ENCODE measurements at regions not wholly inside any gene's neighbourhood (a gene's known extent, or its start where the extent isn't known, plus 50 kb on each side); places are given as distances from the start of the nearest gene placed in this dataset.

GRCh38 chr18:34551824-34552223, 158.3 kb upstream of the DTNA start:
- Histone ChIP-seq H3K9ac (ENCODE audit: control insufficient read depth, insufficient read depth, low read length) (no peak overlapping the region), H3K27ac (ENCODE audit: control insufficient read depth, insufficient read depth) (no peak overlapping the region), H3K79me2 (ENCODE audit: control insufficient read depth, insufficient read depth, low read length) (no peaks in the 10 kb centered on the region), H3K4me1 (ENCODE audit: control insufficient read depth, insufficient read depth, low read length) (no peaks in the 10 kb centered on the region), H2AFZ (ENCODE audit: control insufficient read depth, low read depth, low read length) (no peak overlapping the region), H3K9me3 (replicated peaks; ENCODE audit: control insufficient read depth, insufficient read depth, low read length) (no peaks in the 10 kb centered on the region), H4K20me1 (ENCODE audit: control insufficient read depth, insufficient read depth) (no peaks in the 10 kb centered on the region), H3K4me3 (no peak overlapping the region), H3K27me3 (replicated peaks in 1 of 2; ENCODE audit: control insufficient read depth in 2 of 2, insufficient read depth in 2 of 2, low read length in 1 of 2) (no peaks in the 10 kb centered on the region), H3K4me2 (ENCODE audit: control insufficient read depth, insufficient read depth) (no peak overlapping the region), H3K36me3 (ENCODE audit: control insufficient read depth in 2 of 2, insufficient read depth in 2 of 2, low read length in 1 of 2) (no peaks in the 10 kb centered on the region)
- intact Hi-C loops (cut with micrococcal nuclease; ENCODE audit: unreplicated experiment) (no loop called here), in situ Hi-C loops (cut with MboI) (no loop called here)
- TF ChIP-seq, protein P1, sequence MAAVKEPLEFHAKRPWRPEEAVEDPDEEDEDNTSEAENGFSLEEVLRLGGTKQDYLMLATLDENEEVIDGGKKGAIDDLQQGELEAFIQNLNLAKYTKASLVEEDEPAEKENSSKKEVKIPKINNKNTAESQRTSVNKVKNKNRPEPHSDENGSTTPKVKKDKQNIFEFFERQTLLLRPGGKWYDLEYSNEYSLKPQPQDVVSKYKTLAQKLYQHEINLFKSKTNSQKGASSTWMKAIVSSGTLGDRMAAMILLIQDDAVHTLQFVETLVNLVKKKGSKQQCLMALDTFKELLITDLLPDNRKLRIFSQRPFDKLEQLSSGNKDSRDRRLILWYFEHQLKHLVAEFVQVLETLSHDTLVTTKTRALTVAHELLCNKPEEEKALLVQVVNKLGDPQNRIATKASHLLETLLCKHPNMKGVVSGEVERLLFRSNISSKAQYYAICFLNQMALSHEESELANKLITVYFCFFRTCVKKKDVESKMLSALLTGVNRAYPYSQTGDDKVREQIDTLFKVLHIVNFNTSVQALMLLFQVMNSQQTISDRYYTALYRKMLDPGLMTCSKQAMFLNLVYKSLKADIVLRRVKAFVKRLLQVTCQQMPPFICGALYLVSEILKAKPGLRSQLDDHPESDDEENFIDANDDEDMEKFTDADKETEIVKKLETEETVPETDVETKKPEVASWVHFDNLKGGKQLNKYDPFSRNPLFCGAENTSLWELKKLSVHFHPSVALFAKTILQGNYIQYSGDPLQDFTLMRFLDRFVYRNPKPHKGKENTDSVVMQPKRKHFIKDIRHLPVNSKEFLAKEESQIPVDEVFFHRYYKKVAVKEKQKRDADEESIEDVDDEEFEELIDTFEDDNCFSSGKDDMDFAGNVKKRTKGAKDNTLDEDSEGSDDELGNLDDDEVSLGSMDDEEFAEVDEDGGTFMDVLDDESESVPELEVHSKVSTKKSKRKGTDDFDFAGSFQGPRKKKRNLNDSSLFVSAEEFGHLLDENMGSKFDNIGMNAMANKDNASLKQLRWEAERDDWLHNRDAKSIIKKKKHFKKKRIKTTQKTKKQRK (IDR thresholded peaks at IDR 0.05; ENCODE audit: low read depth, low read length), result no peak
- TF ChIP-seq ASH2L (IDR thresholded peaks at IDR 0.05; ENCODE audit: borderline replicate concordance, low read depth), result no peak
- no peak for TF ChIP-seq TCF3 (IDR thresholded peaks at IDR 0.05; ENCODE audit: borderline replicate concordance, insufficient read depth, low read depth, low read length)
- no peak for TF ChIP-seq IRF5 (IDR thresholded peaks at IDR 0.05; ENCODE audit: borderline replicate concordance)
- no peak for TF ChIP-seq SMC3 (IDR thresholded peaks at IDR 0.05; ENCODE audit: borderline replicate concordance, low read length)
- no peak for TF ChIP-seq HDAC6 (IDR thresholded peaks at IDR 0.05; ENCODE audit: unreplicated experiment)
- TF ChIP-seq, protein P2, sequence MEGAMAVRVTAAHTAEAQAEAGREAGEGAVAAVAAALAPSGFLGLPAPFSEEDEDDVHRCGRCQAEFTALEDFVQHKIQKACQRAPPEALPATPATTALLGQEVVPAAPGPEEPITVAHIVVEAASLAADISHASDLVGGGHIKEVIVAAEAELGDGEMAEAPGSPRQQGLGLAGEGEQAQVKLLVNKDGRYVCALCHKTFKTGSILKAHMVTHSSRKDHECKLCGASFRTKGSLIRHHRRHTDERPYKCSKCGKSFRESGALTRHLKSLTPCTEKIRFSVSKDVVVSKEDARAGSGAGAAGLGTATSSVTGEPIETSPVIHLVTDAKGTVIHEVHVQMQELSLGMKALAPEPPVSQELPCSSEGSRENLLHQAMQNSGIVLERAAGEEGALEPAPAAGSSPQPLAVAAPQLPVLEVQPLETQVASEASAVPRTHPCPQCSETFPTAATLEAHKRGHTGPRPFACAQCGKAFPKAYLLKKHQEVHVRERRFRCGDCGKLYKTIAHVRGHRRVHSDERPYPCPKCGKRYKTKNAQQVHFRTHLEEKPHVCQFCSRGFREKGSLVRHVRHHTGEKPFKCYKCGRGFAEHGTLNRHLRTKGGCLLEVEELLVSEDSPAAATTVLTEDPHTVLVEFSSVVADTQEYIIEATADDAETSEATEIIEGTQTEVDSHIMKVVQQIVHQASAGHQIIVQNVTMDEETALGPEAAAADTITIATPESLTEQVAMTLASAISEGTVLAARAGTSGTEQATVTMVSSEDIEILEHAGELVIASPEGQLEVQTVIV (IDR thresholded peaks at IDR 0.05; ENCODE audit: borderline replicate concordance, partially characterized antibody), result no peak
- TF ChIP-seq, protein P3, sequence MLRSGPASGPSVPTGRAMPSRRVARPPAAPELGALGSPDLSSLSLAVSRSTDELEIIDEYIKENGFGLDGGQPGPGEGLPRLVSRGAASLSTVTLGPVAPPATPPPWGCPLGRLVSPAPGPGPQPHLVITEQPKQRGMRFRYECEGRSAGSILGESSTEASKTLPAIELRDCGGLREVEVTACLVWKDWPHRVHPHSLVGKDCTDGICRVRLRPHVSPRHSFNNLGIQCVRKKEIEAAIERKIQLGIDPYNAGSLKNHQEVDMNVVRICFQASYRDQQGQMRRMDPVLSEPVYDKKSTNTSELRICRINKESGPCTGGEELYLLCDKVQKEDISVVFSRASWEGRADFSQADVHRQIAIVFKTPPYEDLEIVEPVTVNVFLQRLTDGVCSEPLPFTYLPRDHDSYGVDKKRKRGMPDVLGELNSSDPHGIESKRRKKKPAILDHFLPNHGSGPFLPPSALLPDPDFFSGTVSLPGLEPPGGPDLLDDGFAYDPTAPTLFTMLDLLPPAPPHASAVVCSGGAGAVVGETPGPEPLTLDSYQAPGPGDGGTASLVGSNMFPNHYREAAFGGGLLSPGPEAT (IDR thresholded peaks at IDR 0.05; ENCODE audit: low read depth), result no peak
- no peak for TF ChIP-seq GATAD2B (conservative IDR thresholded peaks at IDR 0.05; ENCODE audit: low read depth)
- TF ChIP-seq BCL11A (IDR thresholded peaks at IDR 0.05; ENCODE audit: low read depth, low read length), result no peak
- TF ChIP-seq RFX5 (IDR thresholded peaks at IDR 0.05; ENCODE audit: low read depth, low read length), result no peak
- no peak for TF ChIP-seq BCLAF1 (IDR thresholded peaks at IDR 0.05)
- ATAC-seq (no peak), FAIRE-seq (no peak), DNase-seq (ENCODE audit: low read depth, low spot score) (no peak)
- no TSS peak for BruUV-seq (replicated peaks)
- POLR2A ChIA-PET, result no interaction called here
- SMC1A ChIA-PET (ENCODE audit: uncharacterized antibody, unreplicated experiment), result no interaction called here
- WGBS (ENCODE audit: insufficient coverage, insufficient replicate concordance, low lambda C conversion rate, missing lambda C conversion rate), result 21% methylated on average over 2 of the region's 2 CpGs
- CTCF ChIA-PET, result interaction anchor here (0.6 kb wide), 1 partner anchor 107 kb away, joined by 3 read pairs; no protein-coding TSS in a partner anchor
- RAD21 ChIA-PET (ENCODE audit: unreplicated experiment), result no interaction called here

Data from GM12878 (cell line).